ENCODE measurements at regions not wholly inside any gene's neighbourhood (a gene's known extent, or its start where the extent isn't known, plus 50 kb on each side); places are given as distances from the start of the nearest gene placed in this dataset.
A peak's percentile ranks its signal among the peaks of the same experiment; 100 is the strongest.
"Not testable (repeated sequence)": the region's sequence is repeated elsewhere in the genome, so short reads cannot be mapped to it uniquely, and the experiment has no call there.

DNA sequence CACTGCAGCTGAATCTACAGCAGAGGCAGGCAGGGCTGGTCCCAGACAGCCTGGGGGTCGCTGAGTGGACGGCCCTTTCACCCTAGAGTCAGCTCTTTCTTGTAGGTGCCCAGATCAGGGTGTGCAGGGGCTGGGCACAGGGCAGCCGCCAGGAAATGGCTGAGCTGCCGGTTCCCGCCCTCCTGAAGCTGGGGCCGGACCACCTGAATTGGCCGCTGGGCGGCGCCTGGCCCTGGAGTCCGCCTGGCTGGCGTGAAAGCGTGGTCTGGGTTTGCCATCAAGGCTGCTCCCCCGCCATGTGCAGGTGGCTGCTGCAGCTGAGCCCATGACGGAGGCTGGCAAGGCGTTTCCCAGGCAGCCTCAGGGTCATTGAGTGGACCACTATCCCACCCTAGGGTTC is 85.7 kb downstream of the POTEM start:
- not testable (repeated sequence) for H3K27ac Mint-ChIP-seq; H3K36me3 Mint-ChIP-seq (ENCODE audit: insufficient read depth in 2 of 2); H3K9me3 Mint-ChIP-seq; H3K27me3 Mint-ChIP-seq (ENCODE audit: low read depth); ATAC-seq (replicated peaks in 1 of 2); H3K4me3 Mint-ChIP-seq; DNase-seq; H3K4me1 Mint-ChIP-seq (ENCODE audit: low read depth)

- H3K36me3 Mint-ChIP-seq (ENCODE audit: insufficient read depth in 2 of 2); H3K27ac Mint-ChIP-seq; H3K9me3 Mint-ChIP-seq; H3K4me3 Mint-ChIP-seq; H3K4me1 Mint-ChIP-seq (ENCODE audit: low read depth); H3K27me3 Mint-ChIP-seq (ENCODE audit: low read depth); DNase-seq: not testable (repeated sequence)
- ATAC-seq (replicated peaks in 1 of 2) = peak in 1 of 2 donors; percentile 20
These were observed 86.3 kb downstream of the POTEM start for GRCh38 chr14:19053426-19054050.

DNA sequence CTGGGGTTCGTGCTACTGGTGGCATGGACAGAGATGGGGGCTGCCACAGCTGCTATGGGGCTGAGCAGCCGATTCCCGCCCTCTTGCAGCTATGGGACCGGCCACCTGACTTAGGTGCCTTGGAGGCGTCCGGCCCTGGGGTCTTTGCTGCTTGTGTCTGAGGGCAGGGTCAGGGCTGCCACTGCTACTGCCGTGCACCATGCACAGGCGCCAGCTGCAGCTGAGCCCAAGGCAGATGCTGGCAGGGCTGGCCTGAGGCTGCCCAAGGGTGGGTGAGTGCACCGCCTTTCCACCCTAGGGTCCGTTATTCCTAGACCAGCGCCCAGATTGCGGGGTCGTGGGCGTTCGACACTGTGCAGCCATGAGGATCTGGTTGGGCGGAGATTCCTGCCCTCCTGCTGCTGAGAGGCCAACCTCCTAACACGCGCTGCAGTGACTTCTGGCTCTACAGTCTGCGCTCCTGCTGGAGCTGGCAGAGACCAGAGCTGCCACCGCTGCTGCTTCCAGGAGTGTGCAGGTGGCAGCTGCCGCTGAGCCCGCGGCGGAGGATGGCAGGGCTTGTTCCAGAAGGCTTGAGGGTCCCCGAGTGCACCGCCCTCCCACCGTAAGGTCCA is 87.0 kb downstream of the POTEM start:
- H3K27me3 Mint-ChIP-seq (ENCODE audit: low read depth); ATAC-seq (replicated peaks in 1 of 2); H3K4me3 Mint-ChIP-seq; H3K9me3 Mint-ChIP-seq; H3K36me3 Mint-ChIP-seq (ENCODE audit: insufficient read depth in 2 of 2); H3K4me1 Mint-ChIP-seq (ENCODE audit: low read depth); H3K27ac Mint-ChIP-seq; DNase-seq: not testable (repeated sequence)

DNA sequence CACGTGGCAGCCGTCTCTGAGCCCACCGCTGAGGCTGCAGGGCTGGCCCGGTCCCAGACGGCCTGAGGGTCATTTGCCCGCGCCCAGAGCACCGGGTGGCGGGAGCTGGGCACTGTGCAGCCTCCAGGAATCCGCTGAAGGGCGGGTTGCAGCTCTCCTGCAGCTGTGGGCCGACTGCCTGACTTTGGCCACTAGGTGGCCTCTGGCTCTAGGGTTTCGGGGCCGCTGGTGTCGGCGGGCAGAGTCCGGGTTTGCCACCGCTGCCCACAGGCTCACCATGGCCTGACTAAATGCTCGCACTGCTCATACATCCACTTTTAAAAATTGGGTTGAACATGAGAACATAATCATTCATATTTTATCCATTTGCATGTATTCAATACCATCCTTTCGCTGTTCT is 87.7 kb downstream of the POTEM start:
- DNase-seq; H3K4me3 Mint-ChIP-seq; H3K27ac Mint-ChIP-seq; H3K36me3 Mint-ChIP-seq (ENCODE audit: insufficient read depth in 2 of 2); H3K27me3 Mint-ChIP-seq (ENCODE audit: low read depth); H3K4me1 Mint-ChIP-seq (ENCODE audit: low read depth); H3K9me3 Mint-ChIP-seq; ATAC-seq (replicated peaks in 1 of 2): not testable (repeated sequence)

GRCh38 chr14:19059066-19059465 is 91.8 kb downstream of the POTEM start:
- H3K4me1 Mint-ChIP-seq (ENCODE audit: low read depth); H3K9me3 Mint-ChIP-seq; ATAC-seq (replicated peaks in 1 of 2); H3K27me3 Mint-ChIP-seq (ENCODE audit: low read depth); DNase-seq; H3K36me3 Mint-ChIP-seq (ENCODE audit: insufficient read depth in 2 of 2); H3K4me3 Mint-ChIP-seq; H3K27ac Mint-ChIP-seq: not testable (repeated sequence)

GRCh38 chr14:19061689-19062450 is 94.6 kb downstream of the POTEM start:
- H3K27me3 Mint-ChIP-seq (ENCODE audit: low read depth); DNase-seq: not testable (repeated sequence)
- peak in 1 of 2 donors; percentile 26 for ATAC-seq (replicated peaks in 1 of 2)

DNA sequence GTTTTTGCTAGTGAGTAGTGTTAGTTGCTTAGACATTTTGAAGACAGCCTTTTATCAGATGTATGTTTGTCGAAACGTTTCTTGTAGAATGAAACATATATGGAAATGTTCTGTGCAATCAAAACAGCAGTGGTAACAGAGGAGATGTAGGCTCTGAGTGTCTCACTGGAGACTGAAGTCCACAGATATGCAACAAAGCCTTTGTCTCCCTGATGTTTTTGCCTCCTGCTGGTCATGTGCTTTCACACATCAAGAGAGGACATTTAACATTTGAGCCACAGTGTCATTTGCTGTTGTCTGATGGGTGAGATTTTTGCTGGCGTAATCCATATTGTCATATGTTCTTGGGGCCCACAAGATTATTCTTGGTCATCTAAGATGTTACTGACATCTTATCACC is 101.7 kb downstream of the POTEM start:
- not testable (repeated sequence) for H3K27ac Mint-ChIP-seq; H3K9me3 Mint-ChIP-seq; H3K27me3 Mint-ChIP-seq (ENCODE audit: low read depth); DNase-seq; H3K4me1 Mint-ChIP-seq (ENCODE audit: low read depth); H3K36me3 Mint-ChIP-seq (ENCODE audit: insufficient read depth in 2 of 2); ATAC-seq (replicated peaks in 1 of 2); H3K4me3 Mint-ChIP-seq

More at GRCh38 chr14:19061689-19062450, 94.6 kb downstream of the POTEM start:
- H3K36me3 Mint-ChIP-seq (ENCODE audit: insufficient read depth in 2 of 2); H3K9me3 Mint-ChIP-seq; H3K4me3 Mint-ChIP-seq; H3K27ac Mint-ChIP-seq; H3K4me1 Mint-ChIP-seq (ENCODE audit: low read depth): not testable (repeated sequence)

DNA sequence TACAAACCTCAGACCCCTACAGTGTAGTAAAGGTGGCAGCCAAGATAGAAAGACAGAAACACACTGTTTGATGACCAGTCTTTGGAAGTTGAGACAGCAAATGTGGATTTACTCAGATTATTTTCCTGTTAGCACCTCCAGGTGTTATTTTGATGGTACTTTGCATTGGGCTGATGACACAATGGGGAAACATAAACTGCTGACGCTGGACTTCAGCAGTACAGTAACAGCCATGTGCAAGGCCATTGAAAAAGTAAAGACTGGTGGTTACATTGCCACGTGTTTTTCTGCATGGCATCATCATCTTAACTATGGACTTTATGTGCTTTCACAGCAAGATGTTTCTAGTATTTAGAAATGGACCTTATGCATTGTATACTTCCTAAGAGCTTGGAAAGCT is 105.3 kb downstream of the POTEM start:
- not testable (repeated sequence) for H3K27me3 Mint-ChIP-seq (ENCODE audit: low read depth); H3K4me3 Mint-ChIP-seq; ATAC-seq (replicated peaks in 1 of 2); DNase-seq; H3K36me3 Mint-ChIP-seq (ENCODE audit: insufficient read depth in 2 of 2); H3K27ac Mint-ChIP-seq; H3K4me1 Mint-ChIP-seq (ENCODE audit: low read depth); H3K9me3 Mint-ChIP-seq

GRCh38 chr14:19088632-19089031 is 121.4 kb downstream of the POTEM start:
- DNase-seq; ATAC-seq (replicated peaks in 1 of 2); H3K4me3 Mint-ChIP-seq; H3K9me3 Mint-ChIP-seq; H3K27me3 Mint-ChIP-seq (ENCODE audit: low read depth); H3K27ac Mint-ChIP-seq; H3K4me1 Mint-ChIP-seq (ENCODE audit: low read depth); H3K36me3 Mint-ChIP-seq (ENCODE audit: insufficient read depth in 2 of 2): not testable (repeated sequence)

DNA sequence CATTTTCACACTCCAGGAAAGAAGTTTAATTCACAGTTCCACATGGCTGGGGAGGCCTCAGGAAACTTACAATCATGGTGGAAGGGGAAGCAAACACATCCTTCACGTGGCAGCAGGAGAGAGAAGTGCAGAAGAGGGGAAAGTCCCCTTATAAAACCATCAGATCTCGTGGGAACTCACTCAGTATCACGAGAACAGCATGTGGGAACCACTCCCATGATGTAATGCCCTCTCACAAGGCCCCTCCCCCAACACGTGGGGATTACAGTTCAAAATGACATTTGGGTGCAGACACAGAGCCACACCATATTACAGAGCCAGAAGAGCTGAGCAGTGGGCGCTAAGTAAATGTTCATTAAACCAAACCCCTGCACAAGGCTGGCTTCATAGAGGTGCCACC is 126.0 kb downstream of the POTEM start:
- H3K4me3 Mint-ChIP-seq; H3K36me3 Mint-ChIP-seq (ENCODE audit: insufficient read depth in 2 of 2); H3K9me3 Mint-ChIP-seq; H3K4me1 Mint-ChIP-seq (ENCODE audit: low read depth); ATAC-seq (replicated peaks in 1 of 2); H3K27me3 Mint-ChIP-seq (ENCODE audit: low read depth); H3K27ac Mint-ChIP-seq; DNase-seq: not testable (repeated sequence)

GRCh38 chr14:19094731-19095130 is 127.5 kb downstream of the POTEM start:
- H3K36me3 Mint-ChIP-seq (ENCODE audit: insufficient read depth in 2 of 2); H3K27ac Mint-ChIP-seq; H3K4me1 Mint-ChIP-seq (ENCODE audit: low read depth); H3K9me3 Mint-ChIP-seq; H3K4me3 Mint-ChIP-seq; DNase-seq; H3K27me3 Mint-ChIP-seq (ENCODE audit: low read depth); ATAC-seq (replicated peaks in 1 of 2): not testable (repeated sequence)

- not testable (repeated sequence) for H3K4me1 Mint-ChIP-seq (ENCODE audit: low read depth); DNase-seq; ATAC-seq (replicated peaks in 1 of 2); H3K27me3 Mint-ChIP-seq (ENCODE audit: low read depth); H3K4me3 Mint-ChIP-seq; H3K36me3 Mint-ChIP-seq (ENCODE audit: insufficient read depth in 2 of 2); H3K27ac Mint-ChIP-seq; H3K9me3 Mint-ChIP-seq
These were observed 127.9 kb downstream of the POTEM start for GRCh38 chr14:19095167-19095566.

DNA sequence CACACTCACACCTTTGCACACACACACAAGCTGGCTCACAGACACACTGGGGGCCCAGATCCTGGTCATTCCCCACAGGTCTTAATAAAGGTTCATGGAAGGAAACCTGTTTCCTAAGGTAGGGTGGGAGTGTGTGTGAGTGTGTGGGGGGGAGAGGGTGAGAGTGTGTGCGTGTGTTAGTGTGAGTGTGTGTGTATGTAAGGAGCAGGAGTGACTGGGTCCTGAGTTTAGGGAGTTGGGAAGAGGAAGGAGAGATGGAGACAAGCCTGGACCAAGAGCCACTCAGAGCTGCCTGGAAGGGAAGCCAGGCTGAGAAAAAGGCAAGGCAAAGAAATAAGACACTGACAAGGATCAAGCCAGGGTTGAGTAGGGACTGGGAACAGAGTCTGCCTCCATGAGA is 129.2 kb downstream of the POTEM start:
- H3K27me3 Mint-ChIP-seq (ENCODE audit: low read depth); H3K4me1 Mint-ChIP-seq (ENCODE audit: low read depth); ATAC-seq (replicated peaks in 1 of 2); H3K27ac Mint-ChIP-seq; H3K4me3 Mint-ChIP-seq; DNase-seq; H3K36me3 Mint-ChIP-seq (ENCODE audit: insufficient read depth in 2 of 2); H3K9me3 Mint-ChIP-seq: not testable (repeated sequence)
